ENCODE measurements at regions not wholly inside any gene's neighbourhood (a gene's known extent, or its start where the extent isn't known, plus 50 kb on each side); places are given as distances from the start of the nearest gene placed in this dataset.
"Not testable (repeated sequence)": the region's sequence is repeated elsewhere in the genome, so short reads cannot be mapped to it uniquely, and the experiment has no call there.

DNA sequence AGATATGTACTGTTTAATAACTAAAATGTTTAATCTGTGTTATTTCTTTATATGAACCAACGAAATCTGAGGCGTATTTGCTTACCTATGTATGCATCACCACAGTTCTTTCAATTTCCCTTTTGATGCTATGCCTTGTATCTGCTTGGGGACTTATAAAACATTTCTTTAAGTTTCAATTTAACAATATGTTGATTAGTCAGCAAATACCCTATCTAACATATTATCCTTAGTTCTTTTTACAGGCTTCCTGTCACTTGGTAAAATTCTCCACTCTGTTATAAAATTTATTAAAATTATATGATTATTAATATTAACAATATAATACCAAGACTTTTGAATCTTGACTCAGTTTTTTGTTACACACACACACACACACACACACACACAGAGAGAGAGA lies 174.3 kb downstream of the CPS1 start:
- DNase-seq, result no peak

DNA sequence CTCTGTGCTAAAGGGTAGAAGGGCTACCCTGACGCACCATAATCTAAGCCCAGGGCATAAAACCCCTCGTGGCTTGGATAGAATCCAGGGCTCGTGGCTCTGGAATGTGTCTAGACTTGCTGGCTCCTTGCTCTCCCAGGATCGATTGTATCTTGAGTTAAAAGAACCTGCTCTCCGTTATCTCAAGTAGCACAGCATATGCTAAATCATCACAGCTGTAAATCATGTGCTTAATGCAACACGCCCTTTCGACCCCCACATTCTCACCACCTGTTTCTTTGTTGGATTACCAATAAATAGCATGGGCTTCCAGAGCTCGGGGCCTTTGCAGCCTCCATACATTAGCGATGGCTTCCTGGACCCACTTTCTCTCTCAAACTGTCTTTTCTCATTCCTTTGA lies 190.4 kb downstream of the CPS1 start:
- not testable (repeated sequence) for DNase-seq

DNA sequence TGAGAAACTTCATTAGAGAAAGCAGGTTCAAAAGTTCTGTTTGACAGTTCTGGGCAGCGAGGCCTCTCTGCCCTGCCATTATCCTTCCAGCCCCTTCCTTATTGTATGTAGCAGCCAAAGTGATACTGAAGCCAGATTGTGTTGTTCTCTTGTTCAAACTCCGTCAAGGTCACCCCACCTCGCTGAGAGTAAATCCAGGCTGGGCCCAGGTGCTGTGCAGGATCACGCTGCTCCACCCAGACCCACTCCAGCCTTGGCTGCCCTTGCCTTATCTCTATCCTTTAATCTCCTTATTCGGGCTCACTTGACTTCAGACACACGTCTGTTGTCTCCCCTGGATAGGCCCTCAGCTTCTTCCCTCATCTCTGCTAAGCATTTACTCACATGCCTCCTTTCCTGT lies 196.1 kb downstream of the CPS1 start:
- no peak for DNase-seq

DNA sequence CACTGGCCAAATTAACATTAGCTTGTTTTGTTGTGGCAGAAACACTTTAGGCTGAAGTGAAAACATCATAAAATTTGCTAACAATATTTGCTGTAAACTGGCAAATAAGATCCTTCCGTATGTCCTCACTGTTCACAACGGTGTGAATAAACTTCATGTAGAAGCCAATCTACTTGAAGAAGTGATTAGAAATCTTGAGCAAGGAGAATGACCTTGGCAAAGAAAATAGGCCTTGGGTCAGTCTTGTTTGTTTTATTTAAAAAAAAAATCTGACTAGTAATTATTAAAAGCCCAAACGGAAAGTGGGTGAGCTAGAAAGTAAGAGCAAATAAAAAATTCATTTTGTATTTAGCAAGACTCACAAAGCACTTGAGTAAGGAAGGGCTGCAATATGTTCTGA lies 197.0 kb downstream of the CPS1 start:
- no peak for DNase-seq

DNA sequence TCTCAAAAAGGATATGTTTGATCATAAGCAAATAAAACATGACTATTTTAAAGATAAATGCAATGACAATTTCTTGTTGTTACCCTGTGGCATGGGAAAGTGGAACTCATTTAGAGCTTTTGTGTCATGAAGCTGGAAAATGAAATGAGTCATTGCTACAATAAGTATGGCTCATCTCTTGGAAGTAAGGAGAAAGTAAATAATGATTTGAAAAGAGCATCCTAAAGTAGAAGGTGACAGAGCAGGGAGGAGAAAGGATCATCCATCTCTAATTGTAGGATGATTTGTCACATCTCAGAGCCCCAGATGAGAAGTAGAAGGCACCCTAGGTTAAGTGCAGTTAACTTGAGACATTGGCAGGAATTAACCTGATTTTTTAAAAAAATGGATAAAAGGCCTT lies 200.5 kb downstream of the CPS1 start:
- no peak for DNase-seq

DNA sequence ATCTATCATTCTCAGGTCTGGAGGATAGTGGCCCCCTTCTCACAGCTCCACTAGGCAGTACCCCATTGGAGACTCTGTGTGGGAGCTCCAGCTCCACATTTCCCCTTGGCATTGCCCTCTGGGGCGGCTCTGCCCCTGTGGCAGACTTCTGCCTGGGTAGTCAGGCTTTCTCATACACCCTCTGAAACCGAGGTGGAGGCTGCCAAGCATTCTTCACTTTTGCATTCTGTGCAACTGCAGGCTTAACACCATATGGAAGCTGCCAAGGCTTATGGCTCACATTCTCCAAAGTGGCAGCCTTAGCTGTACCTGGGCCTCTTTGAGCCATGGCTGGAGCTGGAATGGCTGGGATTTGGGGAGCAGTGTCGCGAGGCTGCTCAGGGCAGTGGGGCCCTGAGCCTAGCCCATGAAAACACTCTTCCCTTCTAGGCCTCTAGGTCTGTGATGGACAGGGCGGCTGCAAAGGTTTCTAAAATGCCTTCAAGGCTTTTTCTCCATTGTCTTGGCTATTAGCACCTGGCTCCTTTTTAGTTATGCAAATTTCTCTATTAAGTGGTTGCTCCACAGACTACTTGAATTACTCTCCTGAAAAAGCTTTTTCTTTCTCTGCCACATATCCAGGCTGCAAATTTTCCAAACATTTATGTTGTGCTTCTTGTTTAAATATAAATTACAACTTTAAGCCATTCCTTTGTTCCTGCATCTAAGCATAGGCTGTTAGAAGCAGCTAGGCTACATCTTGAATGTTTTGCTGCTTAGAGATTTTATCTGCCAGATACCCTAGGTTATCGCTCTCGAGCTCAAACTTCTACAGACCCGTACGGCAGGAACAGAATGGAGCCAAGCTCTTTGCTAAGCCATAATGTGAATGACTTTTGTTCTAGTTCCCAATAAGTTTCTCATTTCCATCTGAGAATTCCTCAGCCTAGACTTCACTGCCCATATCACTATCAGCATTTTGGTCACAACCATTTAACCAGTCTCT lies 206.5 kb downstream of the CPS1 start:
- DNase-seq, result no peak

DNA sequence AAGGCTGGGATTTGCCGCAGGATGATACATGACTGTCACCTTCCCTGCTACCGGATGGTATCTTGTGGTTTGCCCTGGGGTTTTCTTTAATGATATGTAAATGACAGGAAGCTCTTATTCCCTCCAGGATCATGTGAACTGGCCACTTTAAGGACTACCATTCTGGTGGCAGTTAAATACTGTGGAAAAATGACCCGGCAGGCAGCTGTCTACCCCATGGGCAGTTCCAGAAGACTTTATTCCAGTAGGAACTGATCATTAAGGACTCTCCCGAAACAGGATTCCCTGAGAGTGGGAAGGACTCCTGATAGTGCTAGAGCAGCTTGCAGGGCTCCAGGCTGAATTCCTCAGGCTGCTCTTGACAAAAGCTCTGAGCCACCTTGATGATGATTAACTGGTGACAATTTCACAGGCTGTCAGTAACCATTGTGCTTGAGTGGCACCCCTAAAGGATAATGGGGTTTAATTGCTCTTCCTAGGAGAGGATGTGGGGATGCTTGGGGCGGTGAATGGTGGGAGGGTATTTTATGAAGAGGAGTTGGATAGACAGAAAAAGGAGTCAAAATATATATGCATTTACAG lies 212.0 kb downstream of the CPS1 start:
- no peak for DNase-seq

DNA sequence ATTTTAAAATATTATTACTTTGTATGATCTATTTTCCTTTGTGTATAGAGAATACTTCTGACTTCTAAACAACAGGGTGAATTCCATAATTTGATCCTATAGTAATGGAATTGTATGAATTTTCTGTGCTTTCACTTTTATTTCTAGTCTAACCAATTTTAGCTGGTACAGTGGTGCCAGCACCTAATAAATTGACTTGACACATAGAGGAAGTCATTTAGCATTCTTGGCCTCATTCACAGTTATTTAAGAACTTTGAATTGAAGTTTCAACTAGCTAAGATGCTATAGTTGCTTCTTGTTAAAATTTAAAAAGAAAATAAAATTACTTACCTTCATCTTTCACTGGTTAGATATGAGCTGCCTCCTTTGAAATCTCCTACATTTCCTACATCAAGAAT lies 220.4 kb downstream of the CPS1 start:
- no peak for DNase-seq

DNA sequence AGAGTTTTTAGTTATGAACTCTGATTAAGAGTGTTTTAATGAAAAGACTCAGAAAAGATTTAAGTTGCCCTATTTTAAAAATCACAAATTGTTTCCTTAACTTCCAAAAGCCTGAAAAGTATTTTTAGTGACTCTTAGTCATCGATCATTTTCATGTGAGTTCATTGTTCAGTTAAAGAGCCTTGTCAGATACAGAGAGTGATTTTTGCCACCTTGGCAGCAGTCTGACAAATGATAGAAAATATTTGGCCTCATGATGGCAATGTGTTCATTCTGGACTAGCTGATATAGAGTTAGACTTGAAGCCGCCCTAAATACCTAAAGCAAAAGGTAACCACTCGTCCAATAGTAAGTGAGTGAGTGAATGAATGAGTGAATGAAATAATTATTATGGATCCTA lies 225.8 kb downstream of the CPS1 start:
- no peak for DNase-seq

DNA sequence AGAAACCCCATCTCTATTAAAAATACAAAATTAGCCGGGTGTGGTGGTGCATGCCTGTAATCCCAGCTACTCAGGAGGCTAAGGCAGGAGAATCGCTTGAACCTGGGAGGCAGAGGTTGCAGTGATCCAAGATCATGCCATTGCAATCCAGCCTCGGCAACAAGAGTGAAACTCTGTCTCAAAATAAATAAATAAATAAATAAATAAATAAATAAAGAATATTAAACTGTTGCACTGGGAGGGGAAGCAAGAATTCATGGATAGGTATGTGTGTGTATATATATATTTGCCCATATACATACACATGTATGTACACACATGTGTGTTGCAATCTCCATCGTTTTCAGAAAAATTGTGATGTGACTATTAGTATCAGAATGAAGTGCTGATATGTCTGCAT lies 231.4 kb downstream of the CPS1 start:
- not testable (repeated sequence) for DNase-seq

DNA sequence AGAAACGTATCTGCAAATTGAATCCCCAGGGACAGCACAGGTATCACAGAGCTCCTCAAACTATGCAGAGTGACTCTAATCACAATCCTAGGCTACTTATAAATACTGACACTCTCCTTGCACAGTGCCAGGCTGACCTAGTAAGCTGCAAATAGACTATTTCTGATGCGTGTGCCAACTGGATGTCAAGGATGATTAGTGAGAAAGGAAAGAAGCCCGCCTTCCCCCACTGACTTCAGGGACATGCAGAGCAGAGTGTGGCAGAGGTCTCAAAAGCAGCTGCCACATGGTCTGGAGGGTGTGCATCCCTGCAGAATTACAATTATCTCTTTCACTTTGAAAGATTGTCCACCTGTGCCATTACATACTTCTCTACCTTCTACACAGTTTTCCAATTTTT lies 235.6 kb downstream of the CPS1 start:
- no peak for DNase-seq

DNA sequence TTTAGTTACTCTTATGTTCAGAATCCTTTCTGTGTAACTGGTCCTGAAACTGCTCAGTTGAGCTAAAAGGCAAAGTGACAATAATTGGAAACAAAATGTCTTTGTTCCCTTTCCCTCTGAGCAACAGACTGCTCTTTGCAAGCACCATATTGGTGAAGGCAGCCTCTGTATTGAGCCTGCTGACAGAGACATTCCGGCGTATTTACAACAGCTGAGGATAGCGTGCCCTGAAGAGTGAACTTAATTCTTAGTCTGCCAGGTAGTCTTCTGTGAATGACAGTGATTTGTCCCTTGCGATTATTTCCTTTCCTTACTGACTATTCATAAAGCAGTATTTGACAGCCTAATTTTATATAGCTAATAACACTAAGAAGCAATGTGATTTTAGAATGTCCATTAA lies 239.1 kb downstream of the CPS1 start:
- DNase-seq, result no peak

DNA sequence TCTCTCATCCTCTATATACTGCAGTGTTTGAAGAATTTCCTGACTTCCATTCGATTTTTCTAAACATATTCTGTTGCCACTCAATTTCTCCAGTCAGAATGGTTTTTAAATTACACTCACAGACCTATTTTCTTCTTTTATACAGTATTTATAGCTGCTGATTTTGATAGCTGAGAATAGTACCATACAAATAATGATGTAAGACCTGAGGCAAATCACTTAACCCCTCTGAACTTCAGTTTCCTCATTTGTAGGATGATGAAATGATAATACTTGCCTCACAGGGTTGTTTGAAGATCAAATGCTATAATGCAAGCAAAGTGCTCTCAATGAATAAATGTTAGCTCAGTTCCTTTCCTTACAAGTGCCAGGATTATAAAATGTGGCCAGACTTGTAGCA lies 241.8 kb downstream of the CPS1 start:
- peak; percentile 1 to 8 for DNase-seq

DNA sequence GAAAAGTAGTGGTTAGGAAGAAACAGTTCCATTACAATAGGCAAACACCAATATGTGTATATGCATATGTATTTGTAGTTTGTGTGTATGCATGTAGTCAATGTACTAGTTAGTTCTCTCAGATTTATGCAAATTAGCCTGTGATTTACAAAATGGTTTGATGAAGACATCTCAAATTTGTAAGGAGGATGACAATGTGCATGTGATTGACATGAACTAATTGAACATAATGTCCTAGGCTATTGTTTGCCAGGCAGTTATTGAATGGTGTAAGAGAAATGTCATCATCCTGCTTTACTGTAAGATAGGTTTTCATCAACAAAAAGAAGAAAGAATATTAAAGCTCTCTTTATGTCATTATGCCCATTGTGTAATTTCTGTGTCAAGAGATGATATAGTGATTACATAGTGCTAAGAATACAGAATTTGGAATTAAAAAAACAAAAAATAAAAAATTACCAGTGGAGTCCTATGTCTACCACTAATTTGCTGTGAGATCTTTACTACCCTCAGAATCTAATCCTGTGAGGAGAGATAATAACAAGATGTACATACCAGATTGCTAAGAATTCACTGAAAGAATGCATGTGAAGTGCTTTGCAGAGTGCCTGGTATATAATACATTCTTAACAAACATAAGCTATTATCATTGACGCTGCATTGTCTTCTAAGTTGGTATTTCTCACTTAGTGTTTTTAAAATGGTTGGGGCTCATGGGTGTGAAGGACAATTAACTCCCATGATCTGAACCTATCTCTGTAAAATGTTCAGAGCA lies 258.0 kb downstream of the CPS1 start:
- DNase-seq, result no peak

DNA sequence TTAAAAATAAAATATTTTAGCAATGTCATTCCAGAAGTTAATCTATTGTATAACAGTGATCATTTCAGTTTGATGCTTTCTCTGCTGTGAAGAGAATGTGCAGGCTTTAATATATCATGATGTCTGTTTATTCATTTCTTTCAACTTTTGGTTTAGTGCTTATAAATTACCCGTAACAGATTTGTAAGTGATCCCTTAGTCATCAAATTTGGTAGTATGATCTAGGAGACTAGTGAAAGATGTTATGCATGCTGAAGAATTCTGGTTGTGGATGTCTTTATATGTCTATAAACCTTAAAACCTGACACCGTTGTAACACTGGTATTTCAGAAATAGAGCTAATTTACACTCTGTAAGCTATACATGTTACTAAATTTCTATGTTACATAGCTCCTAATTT lies 260.4 kb downstream of the CPS1 start:
- DNase-seq, result no peak

DNA sequence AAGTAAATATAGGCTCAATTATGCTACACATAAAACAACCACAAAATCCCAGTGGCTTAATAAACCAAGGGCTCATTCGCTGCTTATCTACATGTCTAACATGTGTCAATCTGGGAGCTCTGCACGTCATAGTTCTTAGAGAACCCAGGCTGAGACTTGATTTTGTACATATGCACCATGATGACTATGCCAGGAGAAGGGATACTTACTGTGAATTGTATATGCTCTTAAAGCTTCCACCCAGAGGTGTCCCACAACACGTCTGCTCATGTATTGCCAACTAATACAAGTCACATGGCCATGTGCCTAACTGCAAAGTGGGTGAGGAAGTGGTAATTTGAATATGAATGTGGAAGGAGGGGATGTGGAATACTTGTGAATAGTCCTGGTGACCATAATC lies 262.1 kb downstream of the CPS1 start:
- no peak for DNase-seq

DNA sequence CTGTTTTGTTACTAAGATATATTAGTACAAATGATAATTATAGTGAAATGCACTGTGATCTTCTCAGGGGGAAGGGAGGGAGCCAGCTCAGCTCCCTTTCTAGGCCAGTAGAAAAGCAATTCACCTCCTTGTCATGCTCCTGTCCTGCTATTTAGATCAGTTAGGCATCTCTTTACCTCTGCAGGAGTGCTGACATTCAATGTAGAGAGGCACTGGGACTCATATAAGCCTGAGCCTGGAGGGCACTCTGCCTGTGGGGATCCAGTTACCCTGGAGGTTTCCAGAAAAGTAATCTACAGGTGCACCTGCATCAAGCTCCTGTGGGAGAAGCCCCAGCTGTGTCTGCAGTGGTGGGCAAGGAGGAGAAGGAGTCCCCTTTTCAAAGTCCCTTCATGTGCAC lies 277.0 kb downstream of the CPS1 start:
- DNase-seq, result no peak

DNA sequence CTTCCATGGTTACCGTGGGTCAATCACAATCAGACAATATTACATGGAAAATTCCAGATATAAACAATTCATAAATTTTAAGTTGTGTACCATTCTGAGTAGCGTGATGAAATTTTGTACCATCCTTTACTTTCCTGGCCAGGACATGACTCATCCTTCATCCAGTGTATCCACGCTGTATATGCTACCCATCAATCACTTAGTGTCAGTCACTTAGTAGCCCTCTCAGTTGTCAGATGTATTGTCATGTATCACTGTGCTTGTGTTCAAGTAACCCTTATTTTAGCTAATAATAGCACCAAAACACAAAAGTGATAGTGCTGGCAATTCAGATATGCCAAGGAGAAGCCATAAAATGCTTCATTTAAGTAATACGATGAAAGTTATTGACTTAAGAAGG lies 282.6 kb downstream of the CPS1 start:
- DNase-seq, result no peak

DNA sequence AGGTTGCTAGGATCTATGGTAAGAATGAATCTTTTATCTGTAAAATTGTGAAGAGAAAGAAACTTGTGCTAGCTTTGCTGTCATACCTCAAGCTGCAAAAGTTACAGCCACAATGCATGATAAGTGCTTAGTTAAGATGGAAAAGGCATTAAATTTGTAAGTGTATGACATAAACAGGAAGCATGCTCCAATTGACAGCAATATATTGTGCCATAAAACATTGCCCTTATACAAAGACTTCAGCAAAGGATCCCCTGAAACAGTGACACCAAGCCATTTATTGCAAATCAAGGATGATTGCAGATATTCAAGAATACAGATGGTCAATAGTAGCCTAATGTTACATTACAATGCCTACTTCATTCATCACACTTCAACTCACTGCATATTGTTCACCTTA lies 283.1 kb downstream of the CPS1 start:
- no peak for DNase-seq

DNA sequence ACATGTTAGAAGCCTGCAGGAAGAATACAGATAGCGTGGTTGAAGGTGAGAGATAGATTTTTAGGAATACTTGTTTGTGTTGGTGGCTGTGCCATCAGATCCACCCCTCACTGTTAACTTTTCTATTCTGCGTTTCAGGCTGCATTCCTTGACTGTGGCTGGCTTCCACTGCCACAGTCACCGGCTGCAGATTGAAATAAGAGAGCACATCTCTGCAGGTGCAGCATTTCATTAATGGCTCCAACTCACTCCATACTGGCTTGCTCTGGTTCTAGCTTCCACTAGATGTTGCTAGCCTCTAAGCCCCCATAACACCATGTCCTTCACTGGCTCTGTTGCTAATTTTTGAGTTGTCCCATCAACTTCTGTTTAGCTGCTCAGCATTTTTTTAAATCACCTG lies 286.5 kb downstream of the CPS1 start:
- no peak for DNase-seq

DNA sequence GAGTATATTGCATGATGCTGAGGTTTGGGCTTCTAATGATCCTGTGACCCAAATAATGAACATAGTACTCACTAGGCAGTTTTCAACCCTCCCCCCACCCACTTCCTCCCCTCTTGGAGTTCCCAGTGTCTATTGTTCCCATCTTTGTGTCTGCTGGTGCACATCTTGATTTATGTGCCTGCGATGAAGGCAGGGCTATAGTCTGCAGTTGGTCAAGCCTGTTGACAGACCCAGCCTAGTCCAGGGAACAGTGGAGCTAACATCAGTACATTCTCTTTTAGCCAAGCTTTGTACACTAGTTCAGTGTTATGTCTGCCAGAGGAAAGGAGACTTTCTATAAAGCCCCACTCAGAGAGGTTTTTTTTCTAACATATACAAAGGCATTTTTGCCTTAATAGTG lies 287.6 kb downstream of the CPS1 start:
- DNase-seq, result no peak

DNA sequence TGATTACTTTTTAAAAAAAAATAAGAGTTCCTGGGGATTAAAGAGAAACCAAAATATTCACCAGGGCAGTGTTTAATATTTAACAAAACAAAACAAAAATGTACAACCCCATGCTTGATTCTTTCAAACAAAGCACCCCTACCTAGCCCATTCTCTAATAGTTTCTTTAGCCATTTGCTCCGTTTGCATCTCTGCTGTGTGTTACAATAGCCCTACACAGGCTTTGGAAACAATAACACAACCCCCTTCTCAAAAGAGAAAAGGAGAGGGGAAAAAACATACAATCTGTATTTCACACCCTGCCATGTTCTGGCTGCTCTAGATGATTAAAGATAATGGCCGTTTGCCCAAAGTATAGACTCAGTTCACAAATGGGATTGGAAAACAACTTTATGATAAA lies 302.9 kb downstream of the CPS1 start:
- DNase-seq, result no peak

DNA sequence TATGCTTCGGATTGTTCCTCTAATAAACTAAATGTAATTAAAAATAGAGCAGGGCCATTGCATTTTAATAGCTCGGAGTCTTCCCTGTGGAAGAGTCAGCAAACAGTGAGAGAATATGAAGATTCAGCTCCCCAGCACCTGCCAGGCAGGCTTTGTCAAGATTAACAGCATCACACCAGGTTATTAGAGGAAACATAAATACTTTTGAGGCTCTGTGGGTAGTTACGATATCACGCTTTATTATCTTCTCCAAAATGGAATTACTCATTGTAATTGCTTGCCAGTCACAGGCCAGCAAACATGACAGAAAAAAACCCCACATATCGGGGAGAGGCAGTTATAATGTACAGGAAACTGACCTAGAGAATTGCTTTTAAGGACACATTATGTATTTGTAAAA lies 303.9 kb downstream of the CPS1 start:
- DNase-seq, result no peak

Measured in AML-193 (cell line).